VCaP (cell line): ENCODE measurements at regions not wholly inside any gene's neighbourhood (a gene's known extent, or its start where the extent isn't known, plus 50 kb on each side); places are given as distances from the start of the nearest gene placed in this dataset.

ENCODE experiments used
- H3K27ac ChIP-seq: fragments of 450-650 bp; 2 replicates; pipeline ENCODE4 v1.5.1; 2017
- CTCF ChIP-seq: fragments of 450-650 bp; conservative IDR thresholded peaks from 2 replicates; pipeline ENCODE4 v1.5.1; 2017; ENCODE audit warnings: mild to moderate bottlenecking, moderate library complexity

- no peak for TF ChIP-seq CTCF
- H3K27ac ChIP-seq: no peak overlapping the region
Measured at GRCh38 chr6:94131271-94131670, 711.9 kb upstream of the EPHA7 start.

GRCh38 chr6:94130478-94130877, 711.1 kb upstream of the EPHA7 start:
- TF ChIP-seq CTCF: no peak
- no peak overlapping the region for H3K27ac ChIP-seq

GRCh38 chr6:94129926-94130325, 710.6 kb upstream of the EPHA7 start:
- H3K27ac ChIP-seq: no peak overlapping the region
- no peak for TF ChIP-seq CTCF

GRCh38 chr6:94127716-94128115, 708.4 kb upstream of the EPHA7 start:
- no peak for TF ChIP-seq CTCF

GRCh38 chr6:94124333-94124732, 705.0 kb upstream of the EPHA7 start:
- H3K27ac ChIP-seq: no peak overlapping the region
- TF ChIP-seq CTCF: no peak

More at GRCh38 chr6:94127716-94128115, 708.4 kb upstream of the EPHA7 start:
- H3K27ac ChIP-seq: no peak overlapping the region

GRCh38 chr6:94121094-94121493, 701.7 kb upstream of the EPHA7 start:
- no peak overlapping the region for H3K27ac ChIP-seq
- no peak for TF ChIP-seq CTCF

- no peak for TF ChIP-seq CTCF
- H3K27ac ChIP-seq: no peak overlapping the region
Measured at GRCh38 chr6:94099072-94099471, 679.7 kb upstream of the EPHA7 start.

GRCh38 chr6:94095961-94096360, 676.6 kb upstream of the EPHA7 start:
- TF ChIP-seq CTCF: no peak
- no peak overlapping the region for H3K27ac ChIP-seq
